GM19395 (cell line): ENCODE measurements at regions not wholly inside any gene's neighbourhood (a gene's known extent, or its start where the extent isn't known, plus 50 kb on each side); places are given as distances from the start of the nearest gene placed in this dataset.

Experiments
- ATAC-seq: cut with Tn5 transposase; IDR thresholded peaks from one replicate; pipeline ENCODE4 v1.9.1; 2021; ENCODE audit warnings: mild to moderate bottlenecking, moderate library complexity; ENCODE audit not compliant: unreplicated experiment

DNA sequence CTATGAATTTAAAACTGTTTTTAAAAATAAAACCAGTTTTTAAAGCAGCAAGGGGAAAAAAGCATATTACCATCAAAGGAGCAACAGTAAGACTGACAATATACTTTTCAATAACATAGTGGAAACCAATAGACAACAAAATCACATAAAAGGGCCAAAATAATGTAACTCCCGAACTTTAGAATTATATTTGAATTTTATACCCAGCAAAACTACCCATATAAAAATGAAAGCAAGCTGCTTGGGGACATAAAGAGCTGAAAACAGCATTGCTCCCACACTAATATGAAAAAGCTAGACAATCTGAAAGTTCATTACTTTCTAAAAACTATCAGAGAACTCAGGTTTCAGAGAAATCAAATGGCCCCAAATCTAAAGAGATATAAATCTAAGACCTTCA is 199.4 kb upstream of the ARID1B start:
- no peak for ATAC-seq

DNA sequence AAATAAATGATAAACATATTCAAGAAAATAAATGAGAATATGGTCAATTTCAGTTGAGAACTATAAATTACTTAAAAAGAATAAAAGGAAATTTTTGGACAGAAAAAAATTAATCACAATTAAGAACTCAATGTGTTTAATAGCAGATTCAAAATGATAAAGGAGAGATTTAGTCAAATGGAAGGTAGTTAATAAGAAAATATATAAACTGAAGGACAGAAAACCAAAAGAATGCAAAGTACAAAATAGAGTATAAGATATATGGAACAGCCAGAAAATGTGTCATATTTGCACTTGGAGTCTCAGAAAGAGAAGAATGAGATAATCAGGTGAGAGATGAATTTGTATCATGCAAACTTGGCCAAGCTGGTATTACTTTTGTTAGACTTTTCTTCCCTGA is 201.8 kb upstream of the ARID1B start:
- ATAC-seq: no peak

DNA sequence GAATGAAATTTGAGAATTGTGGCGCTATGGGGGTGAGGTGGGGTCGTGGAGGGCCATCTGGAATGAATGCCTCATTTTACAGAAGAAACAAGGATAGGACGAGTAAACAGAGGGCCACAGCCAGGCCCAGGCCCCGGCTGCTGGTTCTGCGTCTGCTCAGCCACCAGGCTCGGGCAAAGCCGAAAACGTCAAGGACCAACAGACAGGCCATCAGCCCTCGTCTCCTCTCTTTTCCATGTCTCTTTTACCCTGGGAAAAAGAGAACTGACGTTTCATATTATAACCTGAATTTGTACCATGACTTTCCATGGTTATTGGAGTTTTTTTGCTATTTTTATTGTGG is 212.4 kb upstream of the ARID1B start:
- no peak for ATAC-seq

DNA sequence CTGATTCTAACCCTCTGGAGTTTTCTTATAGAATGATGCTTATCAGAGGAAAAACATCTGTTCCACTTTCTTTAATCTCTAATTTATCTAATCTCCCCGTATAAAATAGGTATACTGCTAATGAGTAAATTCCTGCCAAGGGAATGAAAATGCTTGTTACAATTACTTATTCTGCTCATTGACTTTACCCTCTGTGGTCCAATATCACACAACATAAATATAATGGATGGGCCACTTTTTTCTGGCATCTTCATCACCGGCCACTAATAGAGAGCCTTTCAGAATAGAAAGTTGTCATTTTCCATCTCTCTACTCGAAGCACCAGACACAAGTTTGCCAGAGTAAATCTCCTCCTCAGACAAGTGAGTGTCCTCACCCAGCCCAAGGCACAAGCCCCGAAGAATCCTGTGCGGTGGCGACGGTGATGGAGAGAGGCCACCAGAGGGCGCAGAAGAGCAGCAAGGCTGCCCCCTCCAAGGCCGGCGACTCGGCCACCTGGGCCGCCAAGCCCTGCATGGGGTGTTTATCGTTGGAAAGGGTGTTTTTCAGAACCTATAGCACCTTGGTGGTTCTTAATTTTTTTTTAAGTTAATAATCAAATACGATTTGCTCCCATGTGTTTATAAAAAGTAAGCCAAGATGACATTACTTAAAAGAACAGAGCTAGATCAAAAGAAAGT is 212.9 kb upstream of the ARID1B start:
- ATAC-seq: peak; percentile 98

DNA sequence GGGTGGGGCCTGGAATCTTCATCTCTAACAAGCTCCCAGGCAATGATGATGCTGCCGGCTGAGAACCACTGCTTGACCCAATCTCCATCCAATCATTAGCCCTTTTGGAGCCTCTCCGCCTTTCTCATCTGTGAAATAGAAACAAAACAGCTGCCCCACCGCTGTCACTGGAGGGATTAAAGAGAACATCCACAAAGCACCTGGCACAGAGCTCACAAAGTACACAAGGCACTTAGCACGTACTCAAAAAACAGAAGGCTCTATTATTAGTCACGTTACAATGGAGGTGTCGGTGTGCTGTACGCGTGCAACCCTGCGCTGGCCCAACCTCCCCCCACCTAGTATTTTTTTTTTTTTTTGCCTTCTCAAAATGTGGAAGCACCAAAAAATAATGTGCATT is 213.5 kb upstream of the ARID1B start:
- ATAC-seq: no peak

DNA sequence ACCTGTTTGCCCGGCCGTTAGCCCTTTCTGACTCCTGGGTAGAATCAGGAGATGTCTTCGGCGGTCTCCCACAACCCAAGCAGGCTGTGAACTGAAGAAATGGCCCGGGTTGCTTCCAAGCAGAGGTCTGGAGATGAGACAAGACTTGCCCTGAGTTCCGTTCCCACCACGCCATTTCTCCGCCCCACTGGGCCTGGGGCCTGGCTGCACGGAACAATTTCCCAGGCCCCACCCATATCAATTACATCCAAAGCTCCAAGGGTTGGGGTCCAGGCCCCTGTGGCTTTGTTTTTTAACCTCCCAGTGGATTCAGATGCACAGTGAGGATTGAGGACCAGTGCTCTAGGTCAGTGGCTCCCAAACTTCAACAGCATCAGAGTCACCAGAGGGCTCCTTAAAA is 214.5 kb upstream of the ARID1B start:
- ATAC-seq: no peak

DNA sequence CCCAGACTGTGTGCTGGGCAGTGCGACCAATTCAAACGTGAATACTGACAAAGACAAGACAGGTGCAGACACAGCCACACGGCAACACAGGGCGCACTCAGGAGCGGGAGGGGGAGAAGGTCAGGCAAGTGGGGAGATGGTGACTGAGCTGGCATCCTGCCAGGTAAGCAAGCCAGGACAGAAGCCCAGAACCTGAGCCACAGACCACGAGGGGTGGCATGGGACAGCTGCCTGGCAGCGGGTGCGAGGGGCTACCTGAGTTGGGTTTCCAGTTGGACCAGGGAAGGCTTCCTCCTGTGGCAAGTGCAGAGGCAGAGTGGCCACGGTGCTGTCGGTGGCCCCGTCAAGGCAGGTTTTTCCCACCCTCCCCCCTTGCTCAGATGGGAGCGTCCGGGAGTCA is 215.2 kb upstream of the ARID1B start:
- no peak for ATAC-seq

DNA sequence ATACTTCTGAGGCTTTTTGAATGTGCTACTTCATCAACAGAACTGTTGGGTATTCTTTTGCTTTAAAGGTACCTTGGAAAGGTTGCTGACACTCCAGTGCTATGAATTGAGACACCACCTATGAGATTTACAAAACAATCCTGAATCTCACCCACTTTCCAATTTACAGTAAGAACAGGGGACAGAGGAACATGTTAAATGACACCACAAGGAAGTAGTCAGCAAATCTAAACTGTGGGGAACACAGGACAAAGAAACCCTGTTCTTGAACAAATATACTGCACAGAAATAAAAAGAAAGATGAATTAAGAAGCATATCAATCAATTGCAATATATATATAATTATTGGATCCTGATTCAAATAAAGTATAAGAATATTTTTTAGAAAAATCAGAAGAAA is 216.7 kb upstream of the ARID1B start:
- no peak for ATAC-seq

DNA sequence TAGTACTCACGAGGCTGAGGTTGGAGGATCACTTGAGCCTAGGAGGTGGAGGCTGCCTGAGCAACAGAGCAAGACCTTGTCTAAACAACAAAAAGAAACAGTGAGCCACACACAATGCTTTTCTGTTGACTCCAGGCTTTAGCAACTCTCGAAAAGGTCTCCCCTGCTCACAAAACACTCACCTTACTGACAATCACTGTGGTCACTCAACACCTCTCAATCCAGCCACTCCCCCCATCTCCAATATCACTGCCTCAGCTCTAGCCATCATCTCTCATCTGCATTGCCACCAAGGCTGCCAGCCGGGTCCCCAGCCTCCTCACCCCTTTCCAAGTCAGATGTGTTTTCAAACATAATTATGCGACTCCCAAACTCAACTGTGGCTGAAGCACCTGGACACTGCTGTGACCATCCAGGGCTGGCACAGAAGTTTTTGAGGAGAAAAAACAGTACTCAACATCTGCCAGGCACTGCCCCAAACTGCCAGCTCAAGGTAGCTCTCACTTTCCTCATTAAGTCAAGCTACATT is 218.0 kb upstream of the ARID1B start:
- no peak for ATAC-seq

DNA sequence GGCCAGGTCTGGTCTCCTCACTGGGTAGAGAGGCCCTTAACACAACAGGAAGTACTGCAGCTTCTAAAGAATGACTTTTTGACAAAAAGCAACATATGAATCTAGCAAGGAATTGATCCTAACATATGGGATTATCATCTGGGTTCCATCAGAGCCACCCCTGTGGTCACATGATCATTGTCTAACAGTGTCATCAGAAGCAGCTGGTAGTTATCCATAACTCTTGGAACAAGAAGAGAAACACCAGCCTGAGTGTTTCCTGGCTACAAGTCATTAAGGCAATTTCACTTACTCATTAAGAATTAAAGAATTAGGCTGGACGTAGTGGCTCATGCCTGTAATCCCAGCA is 219.3 kb upstream of the ARID1B start:
- ATAC-seq: no peak

DNA sequence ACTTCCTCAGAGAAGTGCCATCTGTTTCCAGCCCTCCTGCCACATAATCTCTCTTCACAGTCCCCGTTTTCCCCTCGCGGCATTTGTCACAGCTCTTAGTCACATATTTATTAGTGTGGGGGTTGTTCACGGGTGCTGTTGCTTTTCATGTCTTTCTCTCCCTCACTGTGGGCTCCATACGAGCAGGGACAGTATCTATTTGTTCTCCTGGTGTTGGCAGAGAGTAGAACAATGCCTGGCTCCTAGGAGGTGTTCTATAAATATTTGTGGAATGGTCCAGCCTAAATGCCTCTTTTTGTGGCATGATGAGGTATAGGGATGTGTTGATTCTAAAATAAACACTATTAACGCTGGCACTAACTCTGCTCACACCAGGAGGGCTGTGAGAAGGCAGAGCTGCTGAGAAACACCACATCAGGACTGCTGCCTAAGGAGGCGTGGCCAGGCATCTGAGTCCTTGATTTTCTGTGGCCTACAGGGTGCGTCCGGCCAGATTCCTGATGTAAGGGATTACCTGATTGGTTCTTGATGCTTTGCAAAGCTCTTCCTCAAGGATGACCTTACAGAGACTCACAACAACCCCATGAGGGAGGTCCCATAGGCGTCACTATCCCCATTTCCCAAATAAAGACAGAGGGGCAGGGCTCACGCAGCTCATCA is 219.8 kb upstream of the ARID1B start:
- ATAC-seq: peak; percentile 72

DNA sequence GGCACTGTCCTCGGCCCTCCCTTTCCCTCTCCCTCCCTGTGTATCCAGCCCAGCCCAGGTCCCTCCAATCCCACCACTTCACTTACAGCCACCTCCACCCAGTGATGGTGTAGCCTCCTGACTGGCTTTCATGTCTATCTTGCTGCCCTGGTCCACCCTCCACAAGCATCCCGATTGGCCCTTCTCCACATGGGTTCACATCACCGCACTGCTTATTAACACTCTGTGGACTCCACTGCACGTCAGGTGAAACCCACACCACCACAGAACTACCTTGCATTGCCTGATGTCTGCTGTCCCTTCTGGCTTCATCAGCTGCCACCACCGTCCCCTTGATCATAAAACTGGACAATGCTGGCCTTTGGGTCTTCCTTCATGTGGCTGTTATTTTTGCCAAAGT is 220.4 kb upstream of the ARID1B start:
- no peak for ATAC-seq

DNA sequence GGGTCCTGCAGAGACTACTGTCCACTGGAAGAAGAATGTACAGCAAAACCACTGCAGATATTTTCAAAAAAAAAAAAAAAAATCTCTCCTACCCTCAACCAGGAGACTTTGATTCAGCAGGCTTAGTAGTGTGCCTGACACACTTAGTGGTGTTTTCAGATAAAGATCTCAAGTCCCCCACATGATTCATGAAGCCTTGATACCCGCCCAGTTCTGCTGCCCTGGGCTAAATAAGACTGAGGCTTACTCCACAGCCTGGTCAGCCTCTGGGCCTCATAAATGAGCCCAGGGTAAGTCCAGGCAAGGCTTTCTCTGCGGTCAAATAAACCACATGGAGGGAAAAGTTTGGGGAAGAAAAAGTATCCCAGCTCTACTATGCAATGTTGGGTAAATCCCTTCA is 222.1 kb upstream of the ARID1B start:
- no peak for ATAC-seq

DNA sequence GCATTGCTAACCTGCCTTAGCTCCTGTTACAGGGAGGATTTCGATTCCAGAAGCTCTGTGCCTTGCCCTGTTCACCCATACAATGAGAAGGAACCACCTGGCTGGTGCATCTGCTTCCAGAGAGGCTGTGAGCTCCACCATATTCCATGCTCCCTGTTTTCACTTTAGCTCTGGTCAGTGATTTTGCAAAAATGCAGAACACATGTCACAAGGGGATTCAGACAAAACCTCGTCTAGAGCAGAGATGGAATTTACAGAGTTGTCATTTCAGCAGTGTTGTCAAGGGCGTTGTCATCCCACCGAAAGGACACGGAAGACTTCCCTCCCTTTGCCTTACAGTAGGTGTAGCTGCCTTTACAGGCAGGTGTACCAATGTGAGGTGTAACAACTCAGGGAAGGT is 223.0 kb upstream of the ARID1B start:
- no peak for ATAC-seq

DNA sequence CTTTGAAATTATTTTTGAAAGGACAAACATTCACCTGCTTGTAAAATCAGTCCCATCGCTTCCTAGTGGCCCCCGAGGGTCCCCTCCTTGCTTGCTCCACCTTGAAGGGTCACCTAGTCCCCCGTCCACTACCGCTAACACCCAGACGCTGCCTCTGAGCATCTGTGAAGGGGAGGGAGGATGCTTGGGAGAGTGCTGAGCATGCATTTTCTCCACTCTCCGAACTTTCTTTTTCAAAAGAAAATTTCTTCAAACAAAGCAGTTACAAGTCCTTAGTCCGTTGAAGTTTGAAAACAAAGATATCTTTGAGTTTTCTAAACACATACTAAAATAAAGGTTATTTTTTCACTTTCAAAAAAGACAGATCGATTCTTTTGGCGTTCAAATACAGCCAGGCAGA is 224.3 kb upstream of the ARID1B start:
- ATAC-seq: no peak

DNA sequence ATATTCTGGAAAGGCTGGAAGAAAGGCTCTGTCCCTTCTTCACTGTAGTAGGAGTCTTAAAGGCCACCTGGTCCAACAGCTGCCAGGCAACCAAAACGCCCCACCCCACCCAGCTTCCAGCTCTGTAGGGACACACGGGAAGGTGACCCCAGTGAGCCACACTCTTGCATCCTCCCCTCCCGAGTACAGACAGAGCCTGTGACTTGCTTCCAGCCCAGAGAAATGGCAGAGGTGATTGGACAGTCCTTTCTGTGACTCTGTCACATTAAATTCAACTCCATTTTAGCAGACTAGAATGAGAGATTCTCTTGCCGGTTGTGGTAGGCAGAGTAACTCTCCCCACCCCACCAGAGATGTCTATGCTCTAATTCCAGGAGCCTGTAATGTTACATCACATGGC is 226.2 kb upstream of the ARID1B start:
- ATAC-seq: no peak

DNA sequence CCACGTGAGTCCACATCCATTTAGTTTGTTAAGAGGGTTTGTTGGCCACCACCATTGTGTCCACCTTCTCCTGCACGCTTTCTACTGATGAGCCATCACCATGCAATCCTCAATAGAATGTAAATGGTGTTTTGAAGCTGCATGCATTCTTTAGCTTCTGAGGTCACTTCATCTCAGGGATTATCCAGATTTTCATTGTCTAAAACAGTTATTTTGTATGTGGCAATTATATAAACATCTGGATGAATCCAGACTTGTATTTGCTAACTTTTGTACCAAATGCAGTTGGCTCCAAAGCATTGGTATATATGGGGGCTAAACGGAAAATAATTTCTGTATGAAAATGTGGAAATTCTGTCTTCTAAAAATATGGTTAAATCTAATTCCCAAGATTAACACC is 231.2 kb upstream of the ARID1B start:
- ATAC-seq: no peak

DNA sequence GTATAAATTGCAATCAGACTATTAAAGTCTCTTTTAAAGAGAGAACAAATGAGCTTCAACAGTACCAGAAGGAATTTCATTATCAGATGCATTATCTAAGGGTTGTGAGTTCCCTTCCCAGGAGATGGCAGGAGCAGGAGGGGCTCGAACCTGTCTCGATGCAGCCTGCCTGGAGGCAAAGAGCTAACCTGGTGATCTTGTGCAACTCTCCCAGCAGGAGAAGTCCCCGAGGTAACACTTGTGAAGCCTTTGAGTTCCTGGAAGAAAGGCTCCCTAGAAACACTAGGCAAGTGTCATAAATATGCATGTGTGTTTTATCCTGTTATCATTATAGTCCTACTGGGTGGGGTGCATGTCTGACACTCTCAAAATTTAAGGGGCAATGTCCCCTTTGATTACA is 232.2 kb upstream of the ARID1B start:
- ATAC-seq: no peak

DNA sequence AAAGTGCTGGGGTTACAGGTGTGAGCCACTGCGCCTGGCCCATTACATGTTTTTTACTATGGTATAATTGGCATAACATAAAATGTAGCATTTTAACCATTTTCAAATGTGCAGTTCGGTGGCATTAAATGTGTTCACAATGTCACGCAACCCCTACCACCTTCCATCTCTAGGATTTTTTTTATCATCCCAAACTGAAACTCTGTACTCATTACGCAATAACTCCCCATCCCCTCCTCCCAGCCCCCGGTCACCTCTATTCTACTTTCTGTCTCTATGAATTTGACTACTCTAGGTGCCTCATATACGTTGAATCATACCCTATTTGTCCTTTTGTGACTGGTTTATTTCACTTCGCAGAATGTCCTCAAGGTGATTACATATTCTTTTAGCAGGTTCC is 233.1 kb upstream of the ARID1B start:
- no peak for ATAC-seq

DNA sequence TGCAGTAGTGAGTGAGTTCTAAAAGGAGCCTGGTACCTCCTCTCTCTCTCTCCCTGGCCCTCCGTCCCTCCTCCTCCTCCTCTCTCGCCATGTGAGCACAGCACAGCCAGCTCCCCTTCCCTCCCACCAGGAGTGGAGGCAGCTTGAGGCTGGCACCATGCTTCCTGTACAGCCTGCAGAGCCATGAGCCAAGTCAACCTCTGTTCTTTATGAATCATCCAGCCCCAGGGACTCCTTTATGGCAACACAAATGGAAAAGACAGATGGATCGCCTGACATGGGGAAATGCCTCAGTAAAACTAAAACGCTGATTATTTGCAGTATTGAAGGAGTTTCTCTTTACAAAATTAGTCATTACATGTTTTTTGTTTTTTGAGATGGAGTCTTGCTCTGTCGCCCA is 233.7 kb upstream of the ARID1B start:
- ATAC-seq: no peak

DNA sequence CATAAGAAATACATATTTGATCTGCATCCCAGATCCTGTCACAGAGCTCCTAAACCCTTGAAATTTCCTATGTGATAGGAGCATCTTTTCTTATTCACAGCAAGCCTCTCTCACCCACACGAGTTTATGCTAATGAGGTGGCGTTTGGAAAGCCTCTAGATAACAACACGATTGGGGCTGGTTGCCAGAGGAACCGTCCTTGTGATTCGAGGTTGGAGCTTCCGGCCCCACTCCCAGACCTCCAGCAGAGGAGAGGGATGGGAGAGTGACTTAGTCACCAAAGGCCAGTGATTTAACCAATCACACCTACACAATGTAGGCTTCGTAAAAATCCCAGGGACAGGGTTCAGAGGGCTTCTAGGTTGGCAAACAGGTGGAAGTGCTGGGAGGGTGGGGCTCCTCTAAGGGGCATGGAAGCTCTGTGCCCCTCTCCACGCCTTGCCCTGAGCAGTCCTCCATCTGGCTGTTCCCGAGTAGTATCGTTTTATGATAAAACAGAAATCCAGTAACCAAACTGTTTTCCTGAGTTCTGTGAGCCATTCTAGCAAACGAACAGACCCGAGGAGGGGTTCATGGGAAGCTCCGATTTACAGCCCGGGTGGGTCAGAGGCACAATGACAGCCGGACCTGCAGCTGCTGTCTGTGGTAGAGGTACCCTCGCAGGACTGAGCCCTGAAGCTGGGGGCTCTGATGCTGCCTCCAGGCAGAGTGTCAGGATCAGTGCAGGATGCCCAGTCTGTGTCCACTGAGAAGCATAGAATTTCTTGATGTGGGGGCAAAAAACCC is 238.1 kb upstream of the ARID1B start:
- ATAC-seq: no peak

DNA sequence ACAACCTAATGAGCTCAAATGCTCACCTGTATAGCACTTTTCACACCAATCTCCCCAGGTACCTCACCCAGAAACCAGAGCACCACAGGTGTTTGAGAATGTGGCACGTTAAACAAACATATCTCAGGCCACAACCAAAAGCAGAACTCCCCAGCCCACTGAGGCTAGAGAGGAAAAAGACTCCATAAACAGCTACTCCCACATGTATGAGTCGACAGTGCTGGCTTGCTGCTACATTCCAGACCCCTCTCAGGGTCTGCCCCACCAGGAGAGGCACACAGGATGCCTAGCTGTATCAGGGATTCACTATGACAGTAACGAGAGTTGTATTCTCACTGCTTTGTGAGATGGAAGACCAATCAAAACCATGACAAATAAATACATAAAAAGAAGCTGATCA is 242.6 kb upstream of the ARID1B start:
- no peak for ATAC-seq
